OCI-LY3 (cell line): ENCODE measurements at regions not wholly inside any gene's neighbourhood (a gene's known extent, or its start where the extent isn't known, plus 50 kb on each side); places are given as distances from the start of the nearest gene placed in this dataset.

Experiments
- H2AFZ ChIP-seq: fragments of 200-600, 300-600 bp; shearing (Covaris generic); 2 replicates; pipeline ENCODE4 v1.6.0; 2014; ENCODE audit warnings: antibody characterized with exemption, low read depth, low read length
- H3K27ac ChIP-seq: fragments of 200-600, 300-600 bp; sonication (generic); 2 replicates; pipeline ENCODE4 v1.5.1; 2014; ENCODE audit warnings: mild to moderate bottlenecking, low read length, moderate library complexity, mixed read lengths
- H3K27me3 ChIP-seq: fragments of 200-600, 300-600 bp; sonication (generic); 2 replicates; pipeline ENCODE4 v1.6.1; 2014; ENCODE audit warnings: low read depth, low read length, mixed read lengths
- H3K36me3 ChIP-seq: fragments of 200-600, 300-600 bp; sonication (generic); replicated peaks from 2 replicates; pipeline ENCODE3; 2014; ENCODE audit warnings: low read depth, low read length, mixed read lengths
- H3K4me1 ChIP-seq: fragments of 300-600, 200-600 bp; sonication (generic); 2 replicates; pipeline ENCODE4 v1.6.1; 2014; ENCODE audit warnings: low read length, mixed read lengths
- H3K4me2 ChIP-seq: fragments of 200-600, 300-600 bp; sonication (generic); 2 replicates; pipeline ENCODE4 v1.6.1; 2014; ENCODE audit warnings: low read length, mixed read lengths
- H3K4me3 ChIP-seq: fragments of 300-600, 200-600 bp; sonication (generic); 2 replicates; pipeline ENCODE4 v1.5.1; 2014; ENCODE audit warnings: antibody characterized with exemption, mild to moderate bottlenecking, low read length, moderate library complexity
- H3K79me2 ChIP-seq: fragments of 300-600, 200-600 bp; shearing (Covaris generic); 2 replicates; pipeline ENCODE4 v1.6.1; 2014; ENCODE audit warnings: mild to moderate bottlenecking, low read length, mixed read lengths
- H3K9ac ChIP-seq: fragments of 300-600, 200-600 bp; shearing (Covaris generic); 2 replicates; pipeline ENCODE4 v1.6.0; 2014; ENCODE audit warnings: mild to moderate bottlenecking, low read length, moderate library complexity
- H3K9me3 ChIP-seq: fragments of 200-600, 300-600 bp; shearing (Covaris generic); 2 replicates; pipeline ENCODE4 v1.6.1; 2014; ENCODE audit warnings: low read length, mixed read lengths; ENCODE audit not compliant: insufficient read depth
- H4K20me1 ChIP-seq: fragments of 200-600, 300-600 bp; sonication (generic); 2 replicates; pipeline ENCODE4 v1.6.1; 2016; ENCODE audit warnings: low read length, mixed read lengths; ENCODE audit not compliant: insufficient read depth
- CTCF ChIP-seq: fragments of 200-600, 300-600 bp; sonication (generic); IDR thresholded peaks from 2 replicates; pipeline ENCODE4 v1.5.1; 2014; ENCODE audit warnings: antibody characterized with exemption, low read length, low read depth
- EZH2phosphoT487 ChIP-seq: fragments of 200-600 bp; shearing (Covaris generic); IDR thresholded peaks from 2 replicates; pipeline ENCODE4 v1.6.1; 2018; ENCODE audit warnings: antibody characterized with exemption, mixed run types, low read depth

DNA sequence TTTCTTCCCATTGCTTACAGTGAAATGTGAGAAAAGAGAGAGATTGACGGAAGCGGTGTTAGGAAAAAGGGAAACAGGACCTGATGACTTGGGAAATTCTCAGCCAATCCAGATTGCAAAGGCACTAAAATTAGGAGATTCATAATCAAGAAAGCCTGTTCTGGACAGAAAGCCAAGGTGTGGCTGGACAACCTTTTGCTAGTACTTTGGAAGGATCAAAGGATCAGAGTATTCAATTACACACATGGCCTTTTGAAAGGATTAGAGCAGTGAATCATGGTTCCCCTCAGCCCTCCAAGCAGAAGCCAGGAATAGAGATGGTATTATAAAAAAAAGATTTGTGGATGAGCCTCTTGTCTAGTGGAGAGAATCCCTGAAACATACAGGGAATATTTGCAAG is 669.8 kb upstream of the ADAMTS5 start:
- Histone ChIP-seq H3K27me3 (no peaks in the 10 kb centered on the region), H3K9me3 (no peaks in the 10 kb centered on the region), H3K4me1 (no peaks in the 10 kb centered on the region), H3K36me3 (no peaks in the 10 kb centered on the region), H3K9ac (no peak overlapping the region), H4K20me1 (no peaks in the 10 kb centered on the region), H3K27ac (no peak overlapping the region), H3K4me2 (no peak overlapping the region), H2AFZ (no peak overlapping the region), H3K4me3 (no peak overlapping the region), H3K79me2 (no peaks in the 10 kb centered on the region)
- TF ChIP-seq CTCF (no peak), EZH2phosphoT487 (no peak)

GRCh38 chr21:27633631-27634030 is 666.7 kb upstream of the ADAMTS5 start:
- Histone ChIP-seq H3K27me3 (no peaks in the 10 kb centered on the region), H3K36me3 (no peaks in the 10 kb centered on the region), H3K27ac (no peak overlapping the region), H3K4me3 (no peak overlapping the region), H3K9me3 (no peaks in the 10 kb centered on the region), H2AFZ (no peak overlapping the region), H3K4me1 (no peaks in the 10 kb centered on the region), H3K4me2 (no peak overlapping the region), H3K9ac (no peak overlapping the region), H3K79me2 (no peaks in the 10 kb centered on the region), H4K20me1 (no peaks in the 10 kb centered on the region)
- TF ChIP-seq CTCF (no peak), EZH2phosphoT487 (no peak)

GRCh38 chr21:27631471-27631870 is 664.6 kb upstream of the ADAMTS5 start:
- H3K27ac ChIP-seq = no peak overlapping the region
- no peaks in the 10 kb centered on the region for H3K9me3 ChIP-seq
- H3K4me1 ChIP-seq = no peaks in the 10 kb centered on the region
- TF ChIP-seq CTCF (no peak), EZH2phosphoT487 (no peak)
- no peaks in the 10 kb centered on the region for H3K27me3 ChIP-seq
- H3K36me3 ChIP-seq = no peaks in the 10 kb centered on the region
- H3K9ac ChIP-seq = no peak overlapping the region
- H3K79me2 ChIP-seq = no peaks in the 10 kb centered on the region
- no peak overlapping the region for H3K4me2 ChIP-seq
- H3K4me3 ChIP-seq = no peak overlapping the region
- H4K20me1 ChIP-seq = no peaks in the 10 kb centered on the region
- H2AFZ ChIP-seq = no peak overlapping the region

- no peak overlapping the region for H3K4me3 ChIP-seq
- no peak overlapping the region for H2AFZ ChIP-seq
- no peaks in the 10 kb centered on the region for H3K36me3 ChIP-seq
- no peaks in the 10 kb centered on the region for H4K20me1 ChIP-seq
- no peaks in the 10 kb centered on the region for H3K27me3 ChIP-seq
- H3K4me1 ChIP-seq = no peaks in the 10 kb centered on the region
- no peaks in the 10 kb centered on the region for H3K79me2 ChIP-seq
- TF ChIP-seq CTCF (no peak), EZH2phosphoT487 (no peak)
- H3K4me2 ChIP-seq = no peak overlapping the region
- H3K9ac ChIP-seq = no peak overlapping the region
- H3K9me3 ChIP-seq = no peaks in the 10 kb centered on the region
- no peak overlapping the region for H3K27ac ChIP-seq
These were observed 655.7 kb upstream of the ADAMTS5 start for GRCh38 chr21:27622631-27623030.
